SK-N-MC (cell line): ENCODE measurements at regions not wholly inside any gene's neighbourhood (a gene's known extent, or its start where the extent isn't known, plus 50 kb on each side); places are given as distances from the start of the nearest gene placed in this dataset.

Experiments used
- EZH2 ChIP-seq: fragments of 200-600 bp; sonication (generic); IDR thresholded peaks from one replicate; pipeline ENCODE4 v1.6.1; 2017; ENCODE audit warnings: antibody characterized with exemption
- FOXP2 ChIP-seq: optimal IDR thresholded peaks from 2 replicates; pipeline ENCODE3; 2011; ENCODE audit warnings: mild to moderate bottlenecking, moderate library complexity; ENCODE audit not compliant: insufficient read depth; ENCODE audit errors: extremely low read length, control extremely low read depth
- POLR2AphosphoS5 ChIP-seq: IDR thresholded peaks from 2 replicates; pipeline ENCODE4 v1.6.1; 2012; ENCODE audit warnings: mild to moderate bottlenecking, low read depth, low read length, borderline replicate concordance

DNA sequence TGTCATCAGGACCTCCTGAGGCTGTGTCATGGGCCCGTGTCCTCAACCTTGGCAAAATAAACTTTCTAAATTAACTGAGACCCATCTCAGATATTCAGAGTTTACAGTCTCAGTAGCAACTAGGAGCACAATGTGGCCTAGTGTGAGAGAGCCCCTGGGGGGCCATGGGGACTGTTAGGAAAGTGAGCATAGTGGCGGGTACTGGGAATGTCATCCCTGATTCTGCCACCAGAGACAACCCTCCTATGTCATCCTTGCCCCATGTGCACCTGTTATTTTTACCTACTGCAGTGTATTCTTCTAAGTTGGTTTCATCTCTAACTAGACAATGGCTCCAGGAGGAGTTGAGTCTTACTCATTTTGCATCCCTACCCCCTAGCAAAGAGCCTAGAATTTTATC is 78.6 kb downstream of the CCDC71L start:
- TF ChIP-seq EZH2 (no peak), POLR2AphosphoS5 (no peak), FOXP2 (no peak)
